NCI-H2171 treated with DMSO at 0.1 percent for 48 hours (cell line): ENCODE measurements at regions not wholly inside any gene's neighbourhood (a gene's known extent, or its start where the extent isn't known, plus 50 kb on each side); places are given as distances from the start of the nearest gene placed in this dataset.
"Not testable (repeated sequence)": the region's sequence is repeated elsewhere in the genome, so short reads cannot be mapped to it uniquely, and the experiment has no call there.

ENCODE experiments used
- DNase-seq: peaks from one replicate; lab custom pipeline; 2025; lab: John Stamatoyannopoulos, UW

- DNase-seq: no peak
Observed at GRCh38 chr2:40043641-40044040, 264.6 kb upstream of the THUMPD2 start.

- DNase-seq: no peak
Observed at GRCh38 chr2:40043191-40043590, 264.1 kb upstream of the THUMPD2 start.

GRCh38 chr2:40041422-40042382 is 262.6 kb upstream of the THUMPD2 start:
- DNase-seq: no peak

GRCh38 chr2:40039549-40039948 is 260.5 kb upstream of the THUMPD2 start:
- no peak for DNase-seq

- DNase-seq: no peak
Observed at GRCh38 chr2:40038646-40039045, 259.6 kb upstream of the THUMPD2 start.

- no peak for DNase-seq
Observed at GRCh38 chr2:40037303-40037702, 258.2 kb upstream of the THUMPD2 start.

- DNase-seq: no peak
Observed at GRCh38 chr2:40036241-40036640, 257.2 kb upstream of the THUMPD2 start.

GRCh38 chr2:40034801-40035200 is 255.7 kb upstream of the THUMPD2 start:
- DNase-seq: no peak

- no peak for DNase-seq
Observed at GRCh38 chr2:40034198-40034597, 255.1 kb upstream of the THUMPD2 start.

- no peak for DNase-seq
Observed at GRCh38 chr2:40033781-40034180, 254.7 kb upstream of the THUMPD2 start.

GRCh38 chr2:40032650-40033319 is 253.7 kb upstream of the THUMPD2 start:
- no peak for DNase-seq

GRCh38 chr2:40030456-40030975 is 251.5 kb upstream of the THUMPD2 start:
- DNase-seq: no peak

- no peak for DNase-seq
Observed at GRCh38 chr2:40028792-40029488, 249.9 kb upstream of the THUMPD2 start.

- DNase-seq: no peak
Observed at GRCh38 chr2:40027968-40028367, 248.9 kb upstream of the THUMPD2 start.

- DNase-seq: not testable (repeated sequence)
Observed at GRCh38 chr2:40025276-40025675, 246.2 kb upstream of the THUMPD2 start.

GRCh38 chr2:40020997-40021396 is 241.9 kb upstream of the THUMPD2 start:
- no peak for DNase-seq

- DNase-seq: no peak
Observed at GRCh38 chr2:40016151-40016885, 237.3 kb upstream of the THUMPD2 start.

- DNase-seq: not testable (repeated sequence)
Observed at GRCh38 chr2:40013962-40014361, 234.9 kb upstream of the THUMPD2 start.

GRCh38 chr2:40004336-40004735 is 225.3 kb upstream of the THUMPD2 start:
- DNase-seq: no peak

- no peak for DNase-seq
Observed at GRCh38 chr2:40002339-40002738, 223.3 kb upstream of the THUMPD2 start.

- no peak for DNase-seq
Observed at GRCh38 chr2:39999864-40000263, 220.8 kb upstream of the THUMPD2 start.

GRCh38 chr2:39998617-39999016 is 219.6 kb upstream of the THUMPD2 start:
- no peak for DNase-seq
